HCT116 (cell line): ENCODE measurements at regions not wholly inside any gene's neighbourhood (a gene's known extent, or its start where the extent isn't known, plus 50 kb on each side); places are given as distances from the start of the nearest gene placed in this dataset.

ENCODE experiments used
- ATAC-seq: fragments of 200-7000 bp; cut with Tn5 transposase; 2 replicates; pipeline ENCODE4 v1.9.1; 2020; ENCODE audit warnings: mild to moderate bottlenecking, moderate library complexity
- BruUV-seq: library from RNA; stranded (reverse); fragments of 400-500 nt; replicated peaks from 2 replicates; lab custom pipeline; 2021; lab: Mats Ljungman, UMichigan
- CTCF ChIA-PET: fragments of 300-600 bp; sonication (Branson Sonifier 250); formaldehyde crosslinking; loops from one replicate; lab custom pipeline; 2021; ENCODE audit warnings: antibody characterized with exemption; lab: Charles Lee
- POLR2A ChIA-PET: fragments of 300-600, 350-600 bp; sonication (Branson Sonifier 250); formaldehyde crosslinking; loops from one replicate; lab custom pipeline; 2021; ENCODE audit warnings: antibody characterized with exemption; lab: Charles Lee
- RAD21 ChIA-PET, 2 experiments: fragments of 300-600 bp; sonication (Branson Sonifier 250); formaldehyde crosslinking; loops; one replicate each; lab custom pipeline; 2023; ENCODE audit warnings: low total read pairs in 2 of 2; ENCODE audit not compliant: uncharacterized antibody in 2 of 2, unreplicated experiment in 2 of 2, low non-redundant PET in 1 of 2; lab: Charles Lee
- DNase-seq: peaks from one replicate; pipeline ENCODE4 v3.0.0-alpha.2; 2010; ENCODE audit warnings: low read depth, low spot score
- H2AFZ ChIP-seq: fragments of 200-600 bp; shearing (Covaris generic), sonication (generic); 2 replicates; pipeline ENCODE4 v1.6.1; 2017; ENCODE audit warnings: low read depth, mixed run types, mixed read lengths, antibody characterized with exemption, low read length; ENCODE audit not compliant: poor library complexity, severe bottlenecking
- H3K27ac ChIP-seq: 2 replicates; pipeline ENCODE4 v1.5.1; 2012; ENCODE audit warnings: low read depth, low read length
- H3K27me3 ChIP-seq: fragments of 200-600 bp; sonication (generic); 2 replicates; pipeline ENCODE4 v1.6.1; 2016; ENCODE audit warnings: mixed run types, low read length, mixed read lengths; ENCODE audit not compliant: insufficient read depth
- H3K36me3 ChIP-seq, 2 experiments: fragments of 200-500 bp in 1 of 2; fragments of 200-600 bp in 1 of 2; sonication (Bioruptor generic) in 1 of 2; sonication (generic) in 1 of 2; 2 replicates each; pipeline versions ENCODE4 v1.5.1 to v1.6.1; 2014 to 2016; ENCODE audit warnings: low read length in 2 of 2, inconsistent platforms in 1 of 2, mixed read lengths in 1 of 2, mixed run types in 1 of 2; ENCODE audit not compliant: insufficient read depth in 2 of 2, control insufficient read depth in 1 of 2
- H3K4me1 ChIP-seq, 2 experiments: fragments of 200-600 bp in 1 of 2; sonication (generic) in 1 of 2; 2 replicates each; pipeline versions ENCODE4 v1.5.1 to v1.6.1; 2012 to 2017; ENCODE audit warnings: low read length in 2 of 2, inconsistent platforms in 1 of 2, mild to moderate bottlenecking in 1 of 2, mixed read lengths in 1 of 2, mixed run types in 1 of 2, moderate library complexity in 1 of 2; ENCODE audit not compliant: insufficient read depth in 2 of 2, control insufficient read depth in 1 of 2
- H3K4me2 ChIP-seq: fragments of 200-600 bp; sonication (generic); 2 replicates; pipeline ENCODE4 v1.6.1; 2017; ENCODE audit warnings: mixed run types, low read length, mixed read lengths
- H3K4me3 ChIP-seq, 2 experiments: fragments of 200-600 bp in 1 of 2; sonication (generic) in 1 of 2; replicated peaks in 1 of 2; 2 replicates each; pipeline ENCODE4 v1.5.1; 2011 to 2016; ENCODE audit warnings: low read length in 2 of 2, control low read depth in 1 of 2, low read depth in 1 of 2, mild to moderate bottlenecking in 1 of 2, mixed read lengths in 1 of 2, mixed run types in 1 of 2
- H3K79me2 ChIP-seq: fragments of 200-600 bp; sonication (generic); 2 replicates; pipeline ENCODE4 v1.6.1; 2017; ENCODE audit warnings: mild to moderate bottlenecking, mixed run types, low read length, moderate library complexity, mixed read lengths; ENCODE audit not compliant: insufficient read depth
- H3K9ac ChIP-seq: fragments of 200-600 bp; sonication (generic); 2 replicates; pipeline ENCODE4 v1.6.1; 2016; ENCODE audit warnings: low read length, mixed read lengths
- H3K9me2 ChIP-seq: fragments of 200-600 bp; sonication (generic), shearing (Covaris generic); 2 replicates; pipeline ENCODE4 v1.6.1; 2017; ENCODE audit warnings: mixed run types, mild to moderate bottlenecking, moderate library complexity; ENCODE audit not compliant: insufficient read depth
- H3K9me3 ChIP-seq, 2 experiments: fragments of 200-500 bp in 1 of 2; fragments of 200-600 bp in 1 of 2; sonication (Bioruptor generic) in 1 of 2; sonication (generic) in 1 of 2; 2 replicates each; pipeline ENCODE4 v1.6.1; 2014 to 2017; ENCODE audit warnings: low read length in 2 of 2, mixed read lengths in 2 of 2, inconsistent platforms in 1 of 2, low read depth in 1 of 2, mild to moderate bottlenecking in 1 of 2, mixed run types in 1 of 2, moderate library complexity in 1 of 2; ENCODE audit not compliant: control insufficient read depth in 1 of 2, insufficient read depth in 1 of 2
- H4K20me1 ChIP-seq: fragments of 200-600 bp; sonication (generic), shearing (Covaris generic); 2 replicates; pipeline ENCODE4 v1.6.1; 2017; ENCODE audit warnings: mixed run types, mild to moderate bottlenecking, moderate library complexity; ENCODE audit not compliant: insufficient read depth
- CBX3 ChIP-seq: IDR thresholded peaks from 2 replicates; pipeline ENCODE4 v1.6.1; 2012; ENCODE audit warnings: low read depth
- FOSL1 ChIP-seq: IDR thresholded peaks from 2 replicates; pipeline ENCODE4 v1.6.1; 2012; ENCODE audit warnings: low read depth
- JUND ChIP-seq: IDR thresholded peaks from 2 replicates; pipeline ENCODE4 v1.6.1; 2012
- POLR2A ChIP-seq: IDR thresholded peaks from 2 replicates; pipeline ENCODE4 v1.7.0; 2011; ENCODE audit warnings: borderline replicate concordance; ENCODE audit not compliant: insufficient read depth, insufficient read length; ENCODE audit errors: extremely low read depth
- SIN3A ChIP-seq: IDR thresholded peaks from 2 replicates; pipeline ENCODE4 v1.6.1; 2012; ENCODE audit warnings: low read depth
- ZFX ChIP-seq: fragments of 450-650 bp; IDR thresholded peaks from 2 replicates; pipeline ENCODE4 v1.6.1; 2017
- ZNF274 ChIP-seq: fragments of 200-500 bp; sonication (Bioruptor generic); IDR thresholded peaks from 2 replicates; pipeline ENCODE4 v1.6.1; 2014; ENCODE audit warnings: mild to moderate bottlenecking, low read depth, low read length, inconsistent platforms
- intact Hi-C: fragments of 100-400 bp; cut with micrococcal nuclease; formaldehyde crosslinking; loops from 2 replicates; pipeline ENCODE4 v1.10.0; 2022
- TF ChIP-seq, protein P1 (sequence below): IDR thresholded peaks from 2 replicates; pipeline ENCODE4 v1.6.1; 2012; ENCODE audit warnings: low read depth

DNA sequence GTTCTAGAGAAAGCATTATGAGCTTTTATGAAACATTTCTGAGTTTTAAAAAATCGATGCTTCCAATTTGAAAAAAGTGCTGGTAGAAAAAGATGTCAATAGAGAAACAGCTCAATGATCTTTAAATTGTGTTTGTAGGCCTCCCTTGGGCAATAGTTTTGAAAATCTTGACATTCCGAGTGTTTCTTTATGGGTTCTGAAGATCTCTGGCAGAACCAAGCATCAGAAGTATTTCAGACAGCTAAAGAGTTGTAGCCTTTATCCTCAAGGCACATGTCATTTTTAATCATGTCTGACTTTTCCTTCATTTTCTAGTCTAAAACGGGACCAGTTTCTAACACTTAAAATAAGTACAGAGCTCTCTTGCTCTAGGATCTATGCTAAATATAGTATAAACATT lies 188.1 kb upstream of the CBLB start:
- ATAC-seq = no peak
- no TSS peak for BruUV-seq
- TF ChIP-seq JUND (no peak), CBX3 (no peak), FOSL1 (no peak), ZFX (no peak), POLR2A (no peak)
- TF ChIP-seq, all 23 proteins: peak for 0
- Histone ChIP-seq H3K4me3 (no peak overlapping the region), H3K36me3 (no peaks in the 10 kb centered on the region), H3K9me3 (no peaks in the 10 kb centered on the region), H3K79me2 (no peaks in the 10 kb centered on the region), H3K4me1 (no peaks in the 10 kb centered on the region), H2AFZ (no peak overlapping the region), H3K27me3 (no peaks in the 10 kb centered on the region), H4K20me1 (no peaks in the 10 kb centered on the region), H3K4me2 (no peak overlapping the region), H3K27ac (no peak overlapping the region), H3K9ac (no peak overlapping the region), H3K9me2 (no peaks in the 10 kb centered on the region)
- DNase-seq = no peak
- intact Hi-C loops = no loop called here
- RAD21 ChIA-PET = no interaction called here
- POLR2A ChIA-PET = no interaction called here
- CTCF ChIA-PET = no interaction called here

DNA sequence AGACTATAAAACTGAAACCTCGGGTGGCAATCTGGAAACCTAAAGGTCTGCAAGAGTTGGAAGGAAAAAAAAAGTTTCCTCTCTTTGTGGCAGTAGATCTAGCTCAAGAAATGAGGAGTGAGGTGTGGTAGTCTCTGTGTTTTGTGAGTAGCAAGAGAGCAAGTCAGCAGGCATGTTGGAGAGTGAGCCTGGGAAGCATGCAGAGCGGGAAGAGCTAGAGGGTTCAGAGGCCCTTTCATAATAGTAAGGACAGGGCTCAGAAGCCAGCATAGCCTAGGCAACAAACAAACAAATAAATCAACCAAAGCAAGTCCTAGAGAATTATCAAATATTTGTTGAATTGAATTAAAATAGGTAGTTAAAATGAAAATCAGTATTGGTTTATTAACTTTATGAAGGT lies 189.7 kb upstream of the CBLB start:
- Histone ChIP-seq H3K9ac (no peak overlapping the region), H3K9me2 (no peaks in the 10 kb centered on the region), H3K4me2 (no peak overlapping the region), H3K4me1 (no peaks in the 10 kb centered on the region), H3K27ac (no peak overlapping the region), H3K79me2 (no peaks in the 10 kb centered on the region), H3K4me3 (no peak overlapping the region), H3K9me3 (no peaks in the 10 kb centered on the region), H3K36me3 (no peaks in the 10 kb centered on the region), H2AFZ (no peak overlapping the region), H3K27me3 (no peaks in the 10 kb centered on the region), H4K20me1 (no peaks in the 10 kb centered on the region)
- ChIA-PET POLR2A (no interaction called here), RAD21 (no interaction called here), CTCF (no interaction called here)
- intact Hi-C loops = no loop called here
- no TSS peak for BruUV-seq
- DNase-seq (no peak), ATAC-seq (no peak)
- TF ChIP-seq SIN3A = no peak
- TF ChIP-seq, protein P1, sequence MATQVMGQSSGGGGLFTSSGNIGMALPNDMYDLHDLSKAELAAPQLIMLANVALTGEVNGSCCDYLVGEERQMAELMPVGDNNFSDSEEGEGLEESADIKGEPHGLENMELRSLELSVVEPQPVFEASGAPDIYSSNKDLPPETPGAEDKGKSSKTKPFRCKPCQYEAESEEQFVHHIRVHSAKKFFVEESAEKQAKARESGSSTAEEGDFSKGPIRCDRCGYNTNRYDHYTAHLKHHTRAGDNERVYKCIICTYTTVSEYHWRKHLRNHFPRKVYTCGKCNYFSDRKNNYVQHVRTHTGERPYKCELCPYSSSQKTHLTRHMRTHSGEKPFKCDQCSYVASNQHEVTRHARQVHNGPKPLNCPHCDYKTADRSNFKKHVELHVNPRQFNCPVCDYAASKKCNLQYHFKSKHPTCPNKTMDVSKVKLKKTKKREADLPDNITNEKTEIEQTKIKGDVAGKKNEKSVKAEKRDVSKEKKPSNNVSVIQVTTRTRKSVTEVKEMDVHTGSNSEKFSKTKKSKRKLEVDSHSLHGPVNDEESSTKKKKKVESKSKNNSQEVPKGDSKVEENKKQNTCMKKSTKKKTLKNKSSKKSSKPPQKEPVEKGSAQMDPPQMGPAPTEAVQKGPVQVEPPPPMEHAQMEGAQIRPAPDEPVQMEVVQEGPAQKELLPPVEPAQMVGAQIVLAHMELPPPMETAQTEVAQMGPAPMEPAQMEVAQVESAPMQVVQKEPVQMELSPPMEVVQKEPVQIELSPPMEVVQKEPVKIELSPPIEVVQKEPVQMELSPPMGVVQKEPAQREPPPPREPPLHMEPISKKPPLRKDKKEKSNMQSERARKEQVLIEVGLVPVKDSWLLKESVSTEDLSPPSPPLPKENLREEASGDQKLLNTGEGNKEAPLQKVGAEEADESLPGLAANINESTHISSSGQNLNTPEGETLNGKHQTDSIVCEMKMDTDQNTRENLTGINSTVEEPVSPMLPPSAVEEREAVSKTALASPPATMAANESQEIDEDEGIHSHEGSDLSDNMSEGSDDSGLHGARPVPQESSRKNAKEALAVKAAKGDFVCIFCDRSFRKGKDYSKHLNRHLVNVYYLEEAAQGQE = no peak
- no peak for TF ChIP-seq ZNF274
